WTC11 (cell line): ENCODE measurements at regions not wholly inside any gene's neighbourhood (a gene's known extent, or its start where the extent isn't known, plus 50 kb on each side); places are given as distances from the start of the nearest gene placed in this dataset.

Experiments used
- ATAC-seq: fragments of 200-7000 bp; cut with Tn5 transposase; 2 replicates; pipeline ENCODE4 v1.10.0; 2021; ENCODE audit warnings: mild to moderate bottlenecking, moderate library complexity
- CTCF ChIA-PET: fragments of 300-600 bp; sonication (Branson Sonifier 250); formaldehyde crosslinking; loops from one replicate; lab custom pipeline; 2021; ENCODE audit warnings: antibody characterized with exemption; lab: Charles Lee
- POLR2A ChIA-PET: fragments of 350-600 bp; sonication (Branson Sonifier 250); formaldehyde crosslinking; loops from one replicate; lab custom pipeline; 2021; ENCODE audit warnings: antibody characterized with exemption; lab: Charles Lee
- DNase-seq: peaks from one replicate; pipeline ENCODE4 v3.0.0; 2021; ENCODE audit warnings: low spot score
- H3K27ac Mint-ChIP-seq: 2 replicates; pipeline ENCODE4 v1.8.0; 2021; ENCODE audit warnings: mixed read lengths
- H3K27me3 Mint-ChIP-seq: 2 replicates; pipeline ENCODE4 v1.8.0; 2021; ENCODE audit warnings: low read depth, mild to moderate bottlenecking, moderate library complexity, mixed read lengths
- H3K36me3 Mint-ChIP-seq: 2 replicates; pipeline ENCODE4 v1.8.0; 2021; ENCODE audit warnings: mixed read lengths
- H3K4me1 Mint-ChIP-seq: 2 replicates; pipeline ENCODE4 v1.8.0; 2022; ENCODE audit warnings: mixed read lengths
- H3K4me3 Mint-ChIP-seq: 2 replicates; pipeline ENCODE4 v1.8.0; 2021; ENCODE audit warnings: mild to moderate bottlenecking, moderate library complexity, mixed read lengths
- H3K9me3 Mint-ChIP-seq: 2 replicates; pipeline ENCODE4 v1.8.0; 2021; ENCODE audit warnings: mixed read lengths
- CBFB ChIP-seq: sonication (generic); formaldehyde crosslinking; IDR thresholded peaks from 2 replicates; pipeline ENCODE4 v1.8.1; 2022; ENCODE audit warnings: mild to moderate bottlenecking, low read depth, missing genetic modification reagents
- ESRRA ChIP-seq: sonication (generic); formaldehyde crosslinking; IDR thresholded peaks from 2 replicates; pipeline ENCODE4 v1.8.1; 2022; ENCODE audit warnings: mild to moderate bottlenecking, missing genetic modification reagents, borderline replicate concordance
- ETV6 ChIP-seq: sonication (generic); formaldehyde crosslinking; IDR thresholded peaks from 2 replicates; pipeline ENCODE4 v1.8.1; 2022; ENCODE audit warnings: mild to moderate bottlenecking, missing genetic modification reagents
- FOXP1 ChIP-seq: sonication (generic); formaldehyde crosslinking; IDR thresholded peaks from 2 replicates; pipeline ENCODE4 v1.8.0; 2022; ENCODE audit warnings: missing genetic modification reagents, mild to moderate bottlenecking, moderate library complexity, borderline replicate concordance
- GRHL2 ChIP-seq: fragments of 250-450 bp; sonication (Bioruptor Pico); IDR thresholded peaks from 2 replicates; pipeline ENCODE4 v1.8.0; 2022; ENCODE audit warnings: mild to moderate bottlenecking, moderate library complexity; ENCODE audit not compliant: insufficient replicate concordance, severe bottlenecking
- GTF2I ChIP-seq: fragments of 250-450 bp; sonication (Bioruptor Pico); conservative IDR thresholded peaks from 2 replicates; pipeline ENCODE4 v1.4.0; 2021; ENCODE audit warnings: mild to moderate bottlenecking
- MYBL2 ChIP-seq: sonication (generic); formaldehyde crosslinking; IDR thresholded peaks from 2 replicates; pipeline ENCODE4 v1.8.1; 2023; ENCODE audit warnings: mild to moderate bottlenecking, moderate library complexity, missing genetic modification reagents
- NFATC4 ChIP-seq: fragments of 250-450 bp; sonication (Bioruptor Pico); IDR thresholded peaks from 2 replicates; pipeline ENCODE4 v1.9.0; 2021; ENCODE audit warnings: mild to moderate bottlenecking
- NFYB ChIP-seq: sonication (generic); formaldehyde crosslinking; conservative IDR thresholded peaks from 2 replicates; pipeline ENCODE4 v1.8.0; 2022; ENCODE audit warnings: low read depth, missing genetic modification reagents
- NR1H2 ChIP-seq: sonication (generic); formaldehyde crosslinking; IDR thresholded peaks from 2 replicates; pipeline ENCODE4 v1.9.0; 2021; ENCODE audit warnings: mild to moderate bottlenecking, moderate library complexity, missing genetic modification reagents
- OVOL2 ChIP-seq: fragments of 250-450 bp; sonication (Bioruptor Pico); IDR thresholded peaks from 2 replicates; pipeline ENCODE4 v1.9.0; 2021; ENCODE audit warnings: mild to moderate bottlenecking, borderline replicate concordance
- SMAD3 ChIP-seq: sonication (generic); formaldehyde crosslinking; IDR thresholded peaks from 2 replicates; pipeline ENCODE4 v1.8.0; 2022; ENCODE audit warnings: missing genetic modification reagents, mild to moderate bottlenecking, borderline replicate concordance
- SMAD4 ChIP-seq: sonication (generic); formaldehyde crosslinking; IDR thresholded peaks from 2 replicates; pipeline ENCODE4 v1.8.0; 2022; ENCODE audit warnings: mild to moderate bottlenecking, missing genetic modification reagents
- SP1 ChIP-seq: sonication (generic); formaldehyde crosslinking; conservative IDR thresholded peaks from 2 replicates; pipeline ENCODE4 v1.8.1; 2022; ENCODE audit warnings: missing genetic modification reagents
- ZNF219 ChIP-seq: sonication (generic); formaldehyde crosslinking; IDR thresholded peaks from 2 replicates; pipeline ENCODE4 v1.8.0; 2023; ENCODE audit warnings: missing genetic modification reagents, mild to moderate bottlenecking, borderline replicate concordance
- ZNF232 ChIP-seq: sonication (generic); formaldehyde crosslinking; IDR thresholded peaks from 2 replicates; pipeline ENCODE4 v1.8.0; 2022; ENCODE audit warnings: mild to moderate bottlenecking, missing genetic modification reagents
- ZNF263 ChIP-seq: sonication (generic); formaldehyde crosslinking; IDR thresholded peaks from 2 replicates; pipeline ENCODE4 v1.8.1; 2022; ENCODE audit warnings: low read depth, mild to moderate bottlenecking, moderate library complexity, missing genetic modification reagents
- ZNF396 ChIP-seq: fragments of 250-450 bp; sonication (Bioruptor Pico); IDR thresholded peaks from 2 replicates; pipeline ENCODE4 v1.8.0; 2021; ENCODE audit warnings: mild to moderate bottlenecking, moderate library complexity, borderline replicate concordance
- TF ChIP-seq, protein P1 (sequence below): sonication (generic); formaldehyde crosslinking; IDR thresholded peaks from 2 replicates; pipeline ENCODE4 v1.8.1; 2022; ENCODE audit warnings: mild to moderate bottlenecking, moderate library complexity, missing genetic modification reagents
- TF ChIP-seq, protein P2 (sequence below): sonication (generic); formaldehyde crosslinking; IDR thresholded peaks from 2 replicates; pipeline ENCODE4 v1.8.0; 2022; ENCODE audit warnings: missing genetic modification reagents
- TF ChIP-seq, protein P3 (sequence below): fragments of 250-450 bp; sonication (Bioruptor Pico); IDR thresholded peaks from 2 replicates; pipeline ENCODE4 v1.9.0; 2021; ENCODE audit warnings: moderate library complexity, mild to moderate bottlenecking, inconsistent platforms, borderline replicate concordance
- TF ChIP-seq, protein P4 (sequence below): sonication (generic); formaldehyde crosslinking; IDR thresholded peaks from 2 replicates; pipeline ENCODE4 v1.8.1; 2023; ENCODE audit warnings: mild to moderate bottlenecking, missing genetic modification reagents, borderline replicate concordance
- TF ChIP-seq, protein P5 (sequence below): sonication (generic); formaldehyde crosslinking; IDR thresholded peaks from 2 replicates; pipeline ENCODE4 v1.8.1; 2022; ENCODE audit warnings: missing genetic modification reagents, borderline replicate concordance

DNA sequence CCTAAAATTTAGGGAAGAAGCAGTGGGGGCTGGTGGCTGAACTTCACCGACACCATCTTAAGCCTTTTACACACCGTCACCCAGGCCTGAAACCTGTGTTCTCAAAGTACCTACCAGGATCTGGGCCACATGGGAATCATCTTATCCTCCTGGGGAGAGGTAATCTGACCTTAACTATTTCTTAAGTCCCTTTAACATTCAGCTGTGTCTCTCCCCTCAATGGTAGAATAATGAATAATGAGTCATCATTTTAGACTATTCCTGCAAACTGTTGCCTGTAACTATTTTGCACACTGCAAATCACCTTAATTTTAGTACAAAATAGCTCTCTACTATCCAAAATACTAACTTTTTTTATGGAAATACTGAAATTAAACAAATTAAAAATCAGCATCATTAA is 149.4 kb upstream of the KLF7 start:
- Mint-ChIP-seq H3K36me3 (no peaks in the 10 kb centered on the region), H3K4me1 (peaks cover 19% of the 10 kb centered on the region), H3K27ac (no peak overlapping the region), H3K27me3 (no peaks in the 10 kb centered on the region), H3K9me3 (peaks cover 4% of the 10 kb centered on the region; the same call in 1 of the 2 replicates), H3K4me3 (no peak overlapping the region)
- ATAC-seq (no peak), DNase-seq (no peak)
- TF ChIP-seq, protein P1, sequence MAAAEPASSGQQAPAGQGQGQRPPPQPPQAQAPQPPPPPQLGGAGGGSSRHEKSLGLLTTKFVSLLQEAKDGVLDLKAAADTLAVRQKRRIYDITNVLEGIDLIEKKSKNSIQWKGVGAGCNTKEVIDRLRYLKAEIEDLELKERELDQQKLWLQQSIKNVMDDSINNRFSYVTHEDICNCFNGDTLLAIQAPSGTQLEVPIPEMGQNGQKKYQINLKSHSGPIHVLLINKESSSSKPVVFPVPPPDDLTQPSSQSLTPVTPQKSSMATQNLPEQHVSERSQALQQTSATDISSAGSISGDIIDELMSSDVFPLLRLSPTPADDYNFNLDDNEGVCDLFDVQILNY (CRISPR knock-in tag) = no peak
- ChIA-PET CTCF (no interaction called here), POLR2A (interaction anchor here (0.6 kb wide), 1 partner anchor 741 kb away, joined by 3 read pairs; no protein-coding TSS in a partner anchor)

DNA sequence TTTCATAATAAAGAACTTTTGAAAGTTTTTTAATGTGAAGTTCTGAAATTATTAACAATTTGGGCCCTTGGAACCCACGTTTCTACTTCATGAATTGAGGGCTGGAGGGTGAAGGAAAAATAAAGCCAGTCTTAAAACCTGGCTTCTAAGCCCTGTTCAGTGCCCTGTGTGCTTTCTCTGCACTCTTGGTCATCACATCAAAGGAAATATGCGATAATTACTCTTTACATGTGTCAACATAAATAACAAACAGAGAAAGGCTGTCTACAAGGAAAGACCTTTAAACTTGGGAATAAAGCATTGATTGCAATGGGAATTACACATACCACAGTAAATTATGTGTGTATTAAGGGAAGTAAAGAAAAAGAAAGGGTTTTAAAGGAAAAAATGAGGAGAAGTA is 150.7 kb upstream of the KLF7 start:
- ChIA-PET POLR2A (no interaction called here), CTCF (no interaction called here)
- DNase-seq = no peak
- no peak for ATAC-seq
- Mint-ChIP-seq H3K9me3 (peaks cover 4% of the 10 kb centered on the region; the same call in 1 of the 2 replicates), H3K27ac (no peak overlapping the region), H3K27me3 (no peaks in the 10 kb centered on the region), H3K4me1 (peaks cover 9% of the 10 kb centered on the region), H3K4me3 (no peak overlapping the region), H3K36me3 (no peaks in the 10 kb centered on the region)
- TF ChIP-seq NR1H2 (CRISPR knock-in tag) (no peak), FOXP1 (no peak), GTF2I (CRISPR knock-in tag) (no peak)

DNA sequence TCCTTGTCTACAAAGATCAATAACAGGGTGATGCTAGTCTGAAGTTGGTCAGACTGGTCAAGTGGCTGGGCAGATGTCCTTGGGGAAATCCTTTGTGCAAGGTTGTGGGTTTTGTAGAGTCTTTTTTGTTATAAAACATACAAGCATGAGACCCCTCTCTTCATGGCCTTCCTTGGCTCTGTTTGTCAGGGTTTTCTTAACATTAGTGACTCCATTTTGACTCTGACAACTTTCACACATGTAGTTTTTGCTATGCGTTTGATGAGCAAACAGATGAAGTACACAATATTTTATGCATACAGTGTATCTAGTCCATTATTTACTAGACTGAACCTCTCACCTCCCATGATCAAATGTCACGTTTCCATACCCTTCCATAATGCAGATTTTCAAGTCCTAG is 151.2 kb upstream of the KLF7 start:
- no peak overlapping the region for H3K27ac Mint-ChIP-seq

More for the DNA sequence above, 151.2 kb upstream of the KLF7 start:
- POLR2A ChIA-PET = no interaction called here
- Mint-ChIP-seq H3K36me3 (no peaks in the 10 kb centered on the region), H3K9me3 (peaks cover 4% of the 10 kb centered on the region; the same call in 1 of the 2 replicates), H3K4me3 (no peak overlapping the region), H3K4me1 (peaks cover 9% of the 10 kb centered on the region), H3K27me3 (no peaks in the 10 kb centered on the region)
- CTCF ChIA-PET = no interaction called here
- no peak for TF ChIP-seq MYBL2 (CRISPR knock-in tag)
- no peak for TF ChIP-seq ETV6 (CRISPR knock-in tag)
- TF ChIP-seq, protein P2, sequence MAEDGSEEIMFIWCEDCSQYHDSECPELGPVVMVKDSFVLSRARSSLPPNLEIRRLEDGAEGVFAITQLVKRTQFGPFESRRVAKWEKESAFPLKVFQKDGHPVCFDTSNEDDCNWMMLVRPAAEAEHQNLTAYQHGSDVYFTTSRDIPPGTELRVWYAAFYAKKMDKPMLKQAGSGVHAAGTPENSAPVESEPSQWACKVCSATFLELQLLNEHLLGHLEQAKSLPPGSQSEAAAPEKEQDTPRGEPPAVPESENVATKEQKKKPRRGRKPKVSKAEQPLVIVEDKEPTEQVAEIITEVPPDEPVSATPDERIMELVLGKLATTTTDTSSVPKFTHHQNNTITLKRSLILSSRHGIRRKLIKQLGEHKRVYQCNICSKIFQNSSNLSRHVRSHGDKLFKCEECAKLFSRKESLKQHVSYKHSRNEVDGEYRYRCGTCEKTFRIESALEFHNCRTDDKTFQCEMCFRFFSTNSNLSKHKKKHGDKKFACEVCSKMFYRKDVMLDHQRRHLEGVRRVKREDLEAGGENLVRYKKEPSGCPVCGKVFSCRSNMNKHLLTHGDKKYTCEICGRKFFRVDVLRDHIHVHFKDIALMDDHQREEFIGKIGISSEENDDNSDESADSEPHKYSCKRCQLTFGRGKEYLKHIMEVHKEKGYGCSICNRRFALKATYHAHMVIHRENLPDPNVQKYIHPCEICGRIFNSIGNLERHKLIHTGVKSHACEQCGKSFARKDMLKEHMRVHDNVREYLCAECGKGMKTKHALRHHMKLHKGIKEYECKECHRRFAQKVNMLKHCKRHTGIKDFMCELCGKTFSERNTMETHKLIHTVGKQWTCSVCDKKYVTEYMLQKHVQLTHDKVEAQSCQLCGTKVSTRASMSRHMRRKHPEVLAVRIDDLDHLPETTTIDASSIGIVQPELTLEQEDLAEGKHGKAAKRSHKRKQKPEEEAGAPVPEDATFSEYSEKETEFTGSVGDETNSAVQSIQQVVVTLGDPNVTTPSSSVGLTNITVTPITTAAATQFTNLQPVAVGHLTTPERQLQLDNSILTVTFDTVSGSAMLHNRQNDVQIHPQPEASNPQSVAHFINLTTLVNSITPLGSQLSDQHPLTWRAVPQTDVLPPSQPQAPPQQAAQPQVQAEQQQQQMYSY = no peak
- no peak for TF ChIP-seq SP1 (CRISPR knock-in tag)
- no peak for TF ChIP-seq NFYB
- no peak for TF ChIP-seq ZNF396
- TF ChIP-seq, protein P3, sequence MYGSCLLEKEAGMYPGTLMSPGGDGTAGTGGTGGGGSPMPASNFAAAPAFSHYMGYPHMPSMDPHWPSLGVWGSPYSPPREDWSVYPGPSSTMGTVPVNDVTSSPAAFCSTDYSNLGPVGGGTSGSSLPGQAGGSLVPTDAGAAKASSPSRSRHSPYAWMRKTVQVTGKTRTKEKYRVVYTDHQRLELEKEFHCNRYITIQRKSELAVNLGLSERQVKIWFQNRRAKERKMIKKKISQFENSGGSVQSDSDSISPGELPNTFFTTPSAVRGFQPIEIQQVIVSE = no peak
- no peak for TF ChIP-seq GRHL2
- TF ChIP-seq NFATC4 (CRISPR knock-in tag) = no peak
- TF ChIP-seq SMAD3 (CRISPR knock-in tag) = no peak
- TF ChIP-seq, protein P4, sequence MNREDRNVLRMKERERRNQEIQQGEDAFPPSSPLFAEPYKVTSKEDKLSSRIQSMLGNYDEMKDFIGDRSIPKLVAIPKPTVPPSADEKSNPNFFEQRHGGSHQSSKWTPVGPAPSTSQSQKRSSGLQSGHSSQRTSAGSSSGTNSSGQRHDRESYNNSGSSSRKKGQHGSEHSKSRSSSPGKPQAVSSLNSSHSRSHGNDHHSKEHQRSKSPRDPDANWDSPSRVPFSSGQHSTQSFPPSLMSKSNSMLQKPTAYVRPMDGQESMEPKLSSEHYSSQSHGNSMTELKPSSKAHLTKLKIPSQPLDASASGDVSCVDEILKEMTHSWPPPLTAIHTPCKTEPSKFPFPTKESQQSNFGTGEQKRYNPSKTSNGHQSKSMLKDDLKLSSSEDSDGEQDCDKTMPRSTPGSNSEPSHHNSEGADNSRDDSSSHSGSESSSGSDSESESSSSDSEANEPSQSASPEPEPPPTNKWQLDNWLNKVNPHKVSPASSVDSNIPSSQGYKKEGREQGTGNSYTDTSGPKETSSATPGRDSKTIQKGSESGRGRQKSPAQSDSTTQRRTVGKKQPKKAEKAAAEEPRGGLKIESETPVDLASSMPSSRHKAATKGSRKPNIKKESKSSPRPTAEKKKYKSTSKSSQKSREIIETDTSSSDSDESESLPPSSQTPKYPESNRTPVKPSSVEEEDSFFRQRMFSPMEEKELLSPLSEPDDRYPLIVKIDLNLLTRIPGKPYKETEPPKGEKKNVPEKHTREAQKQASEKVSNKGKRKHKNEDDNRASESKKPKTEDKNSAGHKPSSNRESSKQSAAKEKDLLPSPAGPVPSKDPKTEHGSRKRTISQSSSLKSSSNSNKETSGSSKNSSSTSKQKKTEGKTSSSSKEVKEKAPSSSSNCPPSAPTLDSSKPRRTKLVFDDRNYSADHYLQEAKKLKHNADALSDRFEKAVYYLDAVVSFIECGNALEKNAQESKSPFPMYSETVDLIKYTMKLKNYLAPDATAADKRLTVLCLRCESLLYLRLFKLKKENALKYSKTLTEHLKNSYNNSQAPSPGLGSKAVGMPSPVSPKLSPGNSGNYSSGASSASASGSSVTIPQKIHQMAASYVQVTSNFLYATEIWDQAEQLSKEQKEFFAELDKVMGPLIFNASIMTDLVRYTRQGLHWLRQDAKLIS (CRISPR knock-in tag) = no peak
- TF ChIP-seq SMAD4 (CRISPR knock-in tag) = no peak
- TF ChIP-seq, protein P5, sequence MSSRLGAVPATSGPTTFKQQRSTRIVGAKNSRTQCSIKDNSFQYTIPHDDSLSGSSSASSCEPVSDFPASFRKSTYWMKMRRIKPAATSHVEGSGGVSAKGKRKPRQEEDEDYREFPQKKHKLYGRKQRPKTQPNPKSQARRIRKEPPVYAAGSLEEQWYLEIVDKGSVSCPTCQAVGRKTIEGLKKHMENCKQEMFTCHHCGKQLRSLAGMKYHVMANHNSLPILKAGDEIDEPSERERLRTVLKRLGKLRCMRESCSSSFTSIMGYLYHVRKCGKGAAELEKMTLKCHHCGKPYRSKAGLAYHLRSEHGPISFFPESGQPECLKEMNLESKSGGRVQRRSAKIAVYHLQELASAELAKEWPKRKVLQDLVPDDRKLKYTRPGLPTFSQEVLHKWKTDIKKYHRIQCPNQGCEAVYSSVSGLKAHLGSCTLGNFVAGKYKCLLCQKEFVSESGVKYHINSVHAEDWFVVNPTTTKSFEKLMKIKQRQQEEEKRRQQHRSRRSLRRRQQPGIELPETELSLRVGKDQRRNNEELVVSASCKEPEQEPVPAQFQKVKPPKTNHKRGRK (CRISPR knock-in tag) = no peak
- TF ChIP-seq ZNF232 (CRISPR knock-in tag) = no peak
- TF ChIP-seq CBFB (CRISPR knock-in tag) = no peak
- TF ChIP-seq ESRRA (CRISPR knock-in tag) = no peak
- TF ChIP-seq OVOL2 (CRISPR knock-in tag) = no peak
- TF ChIP-seq ZNF263 = no peak
- TF ChIP-seq ZNF219 (CRISPR knock-in tag) = no peak
- TF ChIP-seq NR1H2 (CRISPR knock-in tag) = no peak
- ATAC-seq = no peak
- no peak for DNase-seq
